ENCODE measurements at regions not wholly inside any gene's neighbourhood (a gene's known extent, or its start where the extent isn't known, plus 50 kb on each side); places are given as distances from the start of the nearest gene placed in this dataset.
"Not testable (repeated sequence)": the region's sequence is repeated elsewhere in the genome, so short reads cannot be mapped to it uniquely, and the experiment has no call there.

DNA sequence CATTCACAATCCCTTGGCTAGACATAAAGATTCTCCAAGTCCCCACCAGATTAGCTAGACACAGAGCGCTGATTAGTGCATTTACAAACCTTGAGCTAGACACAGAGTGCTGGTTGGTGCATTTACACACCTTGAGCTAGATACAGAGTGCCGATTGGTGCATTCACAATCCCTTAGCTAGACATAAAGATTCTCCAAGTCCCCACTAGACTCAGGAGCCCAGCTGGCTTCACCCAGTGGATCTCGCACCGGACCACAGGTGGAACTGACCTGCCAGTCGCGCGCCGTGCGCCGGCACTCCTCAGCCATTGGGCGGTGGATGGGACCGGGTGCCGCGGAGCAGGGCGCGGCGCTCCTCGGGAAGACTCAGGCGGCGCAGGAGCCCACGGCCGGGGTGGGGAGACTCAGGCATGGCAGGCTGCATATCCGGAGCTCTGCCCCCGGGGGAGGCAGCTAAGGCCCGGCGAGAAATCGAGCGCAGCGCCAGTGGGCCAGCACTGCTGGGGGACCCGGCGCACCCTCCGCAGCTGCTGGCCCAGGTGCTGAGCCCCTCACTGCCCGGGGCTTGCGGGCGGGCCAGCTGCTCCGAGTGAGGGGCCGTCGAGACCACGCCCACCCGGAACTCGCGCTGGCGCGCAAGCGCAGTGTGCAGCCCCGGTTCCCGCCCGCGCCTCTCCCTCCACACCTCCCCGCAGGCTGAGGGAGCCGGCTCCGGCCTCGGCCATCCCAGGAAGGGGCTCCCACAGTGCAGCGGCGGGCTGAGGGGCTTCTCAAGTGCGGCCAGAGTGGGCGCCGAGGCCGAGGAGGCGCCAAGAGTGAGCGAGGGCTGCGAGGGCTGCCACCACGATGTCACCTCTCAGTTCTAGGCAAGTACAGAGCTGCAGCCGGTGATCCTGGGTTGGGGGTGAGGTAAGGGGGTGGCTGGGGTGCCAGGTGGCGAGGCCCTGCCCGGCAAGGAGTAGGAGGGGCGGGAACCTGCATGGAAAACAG, 773.7 kb upstream of the CITED2 start:
- not testable (repeated sequence) for DNase-seq

- DNase-seq, result no peak
These were observed 766.4 kb upstream of the CITED2 start for GRCh38 chr6:140140891-140141290.

DNA sequence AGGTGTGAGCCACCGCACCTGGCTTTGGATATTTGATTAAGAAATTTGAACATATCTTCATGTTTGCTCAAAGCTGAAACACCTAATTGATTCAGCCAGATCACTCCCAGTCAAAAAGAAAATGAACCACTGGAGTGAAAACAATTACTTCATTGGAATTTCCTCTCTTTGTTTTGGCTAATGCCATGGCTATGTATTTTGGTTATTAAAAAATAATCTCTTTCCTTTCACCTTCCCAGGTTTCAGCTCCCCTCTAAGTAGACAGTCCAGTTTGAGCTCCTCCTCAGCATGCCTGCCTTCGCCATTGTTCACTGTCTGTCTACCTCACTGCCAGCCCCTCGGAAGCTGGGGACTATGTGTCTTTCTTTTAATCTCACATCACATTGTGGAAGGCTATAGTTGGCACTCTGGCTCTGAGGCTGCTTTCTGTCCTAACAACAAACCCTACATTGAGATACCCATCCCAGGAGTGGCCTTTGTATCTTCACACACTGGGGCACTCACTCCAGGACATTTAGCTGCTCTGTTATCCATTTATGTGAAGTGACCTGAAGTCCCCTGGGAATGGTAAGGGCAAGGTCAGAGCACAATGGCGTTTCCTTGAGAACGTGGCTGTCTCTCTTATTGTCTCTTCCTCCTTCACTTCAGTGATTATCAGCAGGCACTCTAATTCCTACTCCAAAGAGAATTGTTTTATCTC, 764.0 kb upstream of the CITED2 start:
- no peak for DNase-seq

- DNase-seq, result no peak
These were observed 759.8 kb upstream of the CITED2 start for GRCh38 chr6:140134224-140134623.

DNA sequence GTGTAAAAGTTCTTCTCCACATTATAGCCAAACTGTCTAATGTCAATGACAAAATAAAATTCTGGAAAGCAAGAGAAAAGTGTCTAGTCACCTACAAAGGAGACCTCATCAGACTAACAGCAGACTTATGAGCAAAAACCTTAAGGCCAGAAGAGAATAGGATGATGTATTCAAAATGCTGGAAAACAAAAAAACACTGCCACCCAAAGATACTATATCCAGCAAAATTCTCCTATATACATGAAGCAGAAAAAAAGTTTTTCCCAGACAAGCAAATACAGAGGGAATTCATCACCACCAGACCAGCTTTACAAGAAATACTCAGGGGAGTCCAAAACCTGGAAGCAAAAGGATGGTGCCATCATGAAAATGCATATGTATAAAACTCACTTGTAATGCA, 755.6 kb upstream of the CITED2 start:
- DNase-seq, result no peak

DNA sequence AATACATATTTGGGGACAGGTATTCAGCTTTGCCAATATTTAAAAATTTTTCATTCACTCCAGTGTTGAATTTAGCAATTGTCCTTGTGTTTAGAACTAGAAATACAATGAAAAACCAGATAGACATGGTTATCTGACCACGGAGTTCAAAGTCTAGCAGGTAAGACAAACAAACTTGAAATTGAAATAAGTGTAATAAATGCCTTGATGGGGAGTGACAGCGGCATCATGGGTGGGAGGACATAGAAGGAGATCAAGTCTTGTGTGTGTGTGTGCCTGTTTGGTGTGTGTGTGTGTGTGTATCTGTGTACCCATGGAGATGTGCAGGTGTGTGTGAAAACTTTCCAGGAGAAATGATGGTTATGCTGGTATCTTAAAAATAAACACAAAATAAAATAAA, 750.0 kb upstream of the CITED2 start:
- no peak for DNase-seq

- DNase-seq, result no peak
These were observed 733.7 kb upstream of the CITED2 start for GRCh38 chr6:140108167-140108566.

- no peak for DNase-seq
These were observed 732.8 kb upstream of the CITED2 start for GRCh38 chr6:140107216-140107615.

DNA sequence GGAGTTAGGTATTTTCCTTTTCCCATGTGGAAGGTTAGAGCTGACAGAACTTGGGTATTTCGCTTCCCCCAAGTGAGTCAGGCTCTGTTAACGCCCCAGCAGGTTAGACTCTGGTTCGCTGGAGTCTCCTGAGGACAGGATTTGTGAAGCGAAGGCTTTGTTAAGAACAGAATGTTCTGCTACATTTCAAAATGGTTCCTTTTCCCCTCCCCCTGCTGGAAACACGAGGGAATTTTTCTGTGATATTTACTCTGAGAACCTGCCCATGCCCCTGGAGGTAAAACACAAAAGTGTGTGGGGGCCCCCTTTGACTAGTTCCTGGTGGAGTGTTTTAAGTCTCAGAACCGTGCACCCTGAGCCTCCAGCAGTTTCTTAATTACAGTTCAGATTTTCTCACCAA, 731.4 kb upstream of the CITED2 start:
- DNase-seq, result peak; percentile 19

GRCh38 chr6:140105241-140105640, 730.8 kb upstream of the CITED2 start:
- DNase-seq, result no peak

DNA sequence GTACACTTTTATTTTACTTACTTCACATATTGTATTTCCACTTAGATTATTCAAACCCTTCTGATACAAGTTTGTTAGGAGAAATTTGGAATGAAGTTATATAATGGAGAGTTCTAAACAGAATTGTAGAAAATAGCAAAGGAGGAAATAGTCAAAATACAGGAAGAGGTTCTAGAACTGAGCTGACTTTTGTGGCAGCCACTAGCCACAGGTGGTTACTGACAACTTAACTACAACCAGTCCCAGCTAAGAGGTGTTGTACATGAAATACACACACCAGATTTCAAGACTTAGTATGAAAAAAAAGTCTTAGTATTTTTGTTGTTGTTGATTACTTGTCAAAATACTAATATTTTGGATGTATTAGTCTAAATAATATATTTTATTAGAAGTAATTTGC, 727.4 kb upstream of the CITED2 start:
- no peak for DNase-seq

DNA sequence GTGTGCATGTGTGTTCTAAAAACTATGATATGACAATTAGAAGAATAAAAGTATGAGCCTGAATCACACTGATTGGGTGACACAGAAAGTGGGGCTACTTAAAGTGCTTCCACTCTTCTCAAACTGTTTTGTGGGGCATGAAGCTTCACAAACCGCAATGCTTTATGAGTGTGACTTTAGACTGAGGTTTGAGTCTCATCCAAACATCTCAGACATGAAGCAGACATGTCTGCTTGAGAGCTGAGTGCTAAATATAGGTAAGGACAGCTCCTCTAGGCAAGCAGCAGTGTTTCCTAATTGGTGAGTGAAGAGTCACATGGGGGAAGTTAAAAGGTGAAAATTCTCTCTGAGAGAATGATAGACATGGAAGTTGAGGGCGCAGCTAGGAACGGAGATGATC, 726.9 kb upstream of the CITED2 start:
- peak; percentile 59 for DNase-seq

GRCh38 chr6:140095532-140095931, 721.1 kb upstream of the CITED2 start:
- no peak for DNase-seq

- DNase-seq, result no peak
These were observed 717.4 kb upstream of the CITED2 start for GRCh38 chr6:140091895-140092294.

DNA sequence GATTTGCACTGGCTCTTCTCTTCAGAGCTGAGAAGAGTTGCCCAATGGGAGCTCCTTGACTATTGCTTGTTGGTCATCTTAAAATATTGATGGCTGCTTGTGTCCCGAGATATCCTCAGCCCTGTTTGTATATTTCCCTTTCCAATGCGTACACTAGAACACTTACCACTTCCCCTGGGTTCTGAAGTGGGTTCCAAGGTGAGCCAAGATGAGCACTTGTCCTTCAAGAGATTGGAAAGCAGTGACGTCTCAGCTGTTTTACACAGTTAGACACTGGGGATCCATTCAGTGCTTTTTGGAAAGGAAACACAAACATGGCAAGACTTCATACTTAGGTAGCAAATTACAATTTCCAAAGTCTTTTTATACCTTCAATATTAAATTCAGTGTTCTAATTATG, 716.4 kb upstream of the CITED2 start:
- no peak for DNase-seq

- no peak for DNase-seq
These were observed 708.9 kb upstream of the CITED2 start for GRCh38 chr6:140083375-140083774.

GRCh38 chr6:140082867-140083297, 708.4 kb upstream of the CITED2 start:
- peak; percentile 93 for DNase-seq

DNA sequence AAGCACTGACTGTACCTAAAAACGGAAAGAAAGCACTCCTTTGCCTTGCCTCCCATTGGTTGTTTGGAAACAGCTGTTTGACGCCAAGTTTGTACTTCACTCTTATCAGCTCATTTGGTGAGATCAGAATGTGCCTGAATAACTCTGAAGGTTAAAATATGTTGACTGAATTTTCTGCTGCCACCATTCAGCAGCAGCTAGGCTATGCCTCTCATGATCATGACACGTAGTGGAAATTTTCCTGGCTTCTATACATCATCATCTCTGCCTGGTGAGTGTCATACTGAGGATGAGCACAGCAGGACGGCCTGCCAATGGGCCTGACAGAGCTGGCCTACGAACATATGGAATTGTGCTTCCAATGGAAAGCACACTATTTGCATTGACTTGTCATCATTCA, 704.9 kb upstream of the CITED2 start:
- DNase-seq, result peak; percentile 78

DNA sequence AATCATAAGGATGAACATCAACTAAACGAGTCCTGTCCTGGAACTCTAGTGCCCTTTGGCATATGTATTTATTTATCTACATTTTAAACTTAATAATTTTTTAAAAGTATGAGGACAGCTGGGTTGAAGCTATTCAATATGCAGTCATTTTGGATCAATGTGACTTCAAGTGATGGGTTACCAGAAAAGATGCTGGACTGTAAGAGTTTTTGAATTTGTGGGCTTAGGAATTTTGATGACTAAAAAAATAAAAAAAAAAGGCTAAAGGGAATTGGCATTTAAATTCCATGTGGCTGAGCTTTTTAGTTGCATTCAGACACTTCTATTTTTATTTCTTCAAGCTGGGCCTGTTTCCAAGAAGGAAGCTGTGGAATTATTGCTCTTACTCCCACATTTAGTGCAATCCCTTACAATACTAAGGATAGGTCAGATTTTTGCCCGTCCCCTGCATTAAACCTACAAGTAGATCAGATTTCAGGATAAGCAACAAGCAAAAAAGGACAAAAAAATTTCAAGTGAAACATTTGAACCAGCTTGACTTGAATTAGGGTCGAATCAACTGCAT, 704.2 kb upstream of the CITED2 start:
- peak; percentile 100 for DNase-seq

DNA sequence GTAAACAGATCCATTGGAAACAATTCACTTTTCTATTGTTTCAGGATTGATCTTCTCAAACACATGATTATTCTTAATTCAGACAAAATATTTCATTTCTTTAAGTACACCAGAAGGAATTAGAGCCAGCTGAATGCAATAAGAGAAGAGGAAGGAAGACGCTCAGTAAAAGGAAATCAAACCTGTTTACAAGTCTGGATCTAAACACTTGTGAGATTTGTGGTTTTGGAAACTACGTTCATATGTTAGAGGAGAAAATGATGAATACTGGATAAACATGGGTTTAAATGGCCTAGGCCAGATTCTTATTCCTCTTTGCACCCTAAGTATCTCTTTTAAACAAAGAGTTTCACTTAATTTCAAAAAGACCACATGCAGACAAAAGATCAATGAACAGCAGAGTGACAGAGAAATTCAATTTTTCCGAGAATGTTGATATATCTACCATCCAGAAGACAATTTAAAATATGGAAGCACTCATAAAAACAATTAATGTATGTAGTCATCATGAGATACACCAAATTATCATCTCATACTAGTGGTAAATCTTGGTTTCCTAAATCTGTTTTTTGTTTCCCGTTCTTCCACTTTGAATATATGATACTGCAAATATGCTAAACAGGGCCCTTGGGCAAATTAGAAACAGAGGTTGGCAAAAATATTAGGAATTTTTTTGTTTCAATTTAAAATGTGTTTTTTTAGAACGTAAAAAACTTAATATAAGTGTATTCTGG, 703.5 kb upstream of the CITED2 start:
- DNase-seq, result peak; percentile 63

GRCh38 chr6:140076105-140076504, 701.7 kb upstream of the CITED2 start:
- DNase-seq, result no peak

DNA sequence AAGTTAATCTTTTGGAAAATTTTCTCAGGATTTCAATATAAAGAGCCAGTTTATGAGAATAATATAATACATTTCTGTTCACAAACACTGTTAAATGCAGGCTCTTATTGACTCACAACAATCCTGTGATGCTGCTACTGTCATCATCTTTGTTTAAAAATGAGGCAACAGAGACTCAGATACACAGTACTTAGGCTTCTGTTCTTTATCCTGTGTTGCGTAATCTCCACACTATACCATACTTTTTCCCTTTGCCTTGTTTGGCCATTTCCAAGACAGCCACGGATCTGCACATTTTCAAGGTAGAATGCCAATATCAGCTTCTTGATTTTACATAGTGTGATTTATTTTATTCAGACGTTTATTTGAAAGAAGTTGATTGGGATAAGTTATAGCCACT, 699.0 kb upstream of the CITED2 start:
- DNase-seq, result peak; percentile 86

GRCh38 chr6:140071601-140072062, 697.2 kb upstream of the CITED2 start:
- peak; percentile 98 for DNase-seq

All from fibroblast of skin of right biceps (primary cell).